DND-41 (cell line): ENCODE measurements at regions not wholly inside any gene's neighbourhood (a gene's known extent, or its start where the extent isn't known, plus 50 kb on each side); places are given as distances from the start of the nearest gene placed in this dataset.

Source experiments
- ATAC-seq: fragments of 200-7000 bp; cut with Tn5 transposase; 3 replicates; pipeline ENCODE4 v1.9.1; 2021; ENCODE audit warnings: low read depth; ENCODE audit not compliant: insufficient read depth
- DNase-seq: peaks from one replicate; pipeline ENCODE4 v3.0.0-alpha.2; 2020
- H2AFZ ChIP-seq: 2 replicates; pipeline ENCODE4 v1.6.0; 2012; ENCODE audit warnings: low read depth, low read length
- H3K27ac ChIP-seq: 2 replicates; pipeline ENCODE4 v1.5.1; 2012; ENCODE audit warnings: low read length, inconsistent platforms
- H3K27me3 ChIP-seq: fragments of 200-600 bp; sonication (generic); 2 replicates; pipeline ENCODE4 v1.6.0; 2012; ENCODE audit warnings: low read length, mild to moderate bottlenecking, inconsistent platforms; ENCODE audit not compliant: insufficient read depth, poor library complexity
- H3K36me3 ChIP-seq: 2 replicates; pipeline ENCODE4 v1.5.1; 2012; ENCODE audit warnings: low read length, inconsistent platforms; ENCODE audit not compliant: insufficient read depth
- H3K4me1 ChIP-seq: 2 replicates; pipeline ENCODE4 v1.5.1; 2012; ENCODE audit warnings: mild to moderate bottlenecking, low read length; ENCODE audit not compliant: insufficient read depth
- H3K4me2 ChIP-seq: 2 replicates; pipeline ENCODE4 v1.6.0; 2012; ENCODE audit warnings: mild to moderate bottlenecking, moderate library complexity, low read length, inconsistent platforms; ENCODE audit not compliant: insufficient read depth
- H3K4me3 ChIP-seq, 2 experiments: fragments of 200-600 bp in 1 of 2; shearing (Covaris generic) in 1 of 2; 2 replicates each; pipeline ENCODE4 v1.5.1; 2012 to 2016; ENCODE audit warnings: inconsistent platforms in 2 of 2, low read length in 2 of 2, mild to moderate bottlenecking in 2 of 2, low read depth in 1 of 2, moderate library complexity in 1 of 2
- H3K79me2 ChIP-seq: 2 replicates; pipeline ENCODE4 v1.6.0; 2012; ENCODE audit warnings: low read length, inconsistent platforms; ENCODE audit not compliant: insufficient read depth
- H3K9ac ChIP-seq: 2 replicates; pipeline ENCODE4 v1.6.0; 2012; ENCODE audit warnings: low read depth, mild to moderate bottlenecking, inconsistent platforms, low read length, moderate library complexity
- H3K9me3 ChIP-seq: 2 replicates; pipeline ENCODE4 v1.5.1; 2012; ENCODE audit warnings: low read length, moderate library complexity, mild to moderate bottlenecking, inconsistent platforms; ENCODE audit not compliant: insufficient read depth, severe bottlenecking
- H4K20me1 ChIP-seq: 2 replicates; pipeline ENCODE4 v1.6.0; 2012; ENCODE audit warnings: low read length; ENCODE audit not compliant: insufficient read depth
- EZH2 ChIP-seq: IDR thresholded peaks from 3 replicates; pipeline ENCODE4 v1.6.1; 2012; ENCODE audit warnings: borderline replicate concordance, low read depth, mild to moderate bottlenecking, moderate library complexity, low read length, inconsistent platforms; ENCODE audit not compliant: severe bottlenecking
- TF ChIP-seq, protein P1 (sequence below): IDR thresholded peaks from 2 replicates; pipeline ENCODE4 v1.5.1; 2012; ENCODE audit warnings: borderline replicate concordance, low read length, moderate library complexity, mild to moderate bottlenecking; ENCODE audit not compliant: poor library complexity, severe bottlenecking; ENCODE audit errors: extremely low read depth

DNA sequence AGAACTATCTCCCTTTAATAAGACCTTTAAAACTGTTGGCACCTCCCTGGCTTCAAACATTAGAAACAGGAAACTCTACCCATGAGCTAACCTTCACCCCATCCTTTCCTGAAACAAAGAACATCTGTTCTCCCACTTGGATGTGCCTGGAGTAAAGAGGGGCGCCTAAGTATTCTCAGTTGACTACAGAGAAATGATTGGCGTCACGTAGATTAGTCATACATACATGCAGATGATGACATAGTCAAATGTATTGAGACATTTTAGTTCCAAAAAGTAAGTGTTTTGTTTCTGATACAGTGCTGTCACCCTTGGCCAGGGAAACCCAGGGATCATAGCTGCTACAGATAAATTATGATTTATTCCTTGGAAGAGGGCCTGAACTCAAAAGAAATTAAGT, 260.0 kb upstream of the PLEKHG7 start:
- H3K27ac ChIP-seq, result peak overlapping the region; percentile 35; the same call in 1 of the 2 replicates
- H4K20me1 ChIP-seq, result no peaks in the 10 kb centered on the region
- H3K4me2 ChIP-seq, result no peak overlapping the region
- no peaks in the 10 kb centered on the region for H3K9me3 ChIP-seq
- no peak for TF ChIP-seq EZH2
- TF ChIP-seq, protein P1, sequence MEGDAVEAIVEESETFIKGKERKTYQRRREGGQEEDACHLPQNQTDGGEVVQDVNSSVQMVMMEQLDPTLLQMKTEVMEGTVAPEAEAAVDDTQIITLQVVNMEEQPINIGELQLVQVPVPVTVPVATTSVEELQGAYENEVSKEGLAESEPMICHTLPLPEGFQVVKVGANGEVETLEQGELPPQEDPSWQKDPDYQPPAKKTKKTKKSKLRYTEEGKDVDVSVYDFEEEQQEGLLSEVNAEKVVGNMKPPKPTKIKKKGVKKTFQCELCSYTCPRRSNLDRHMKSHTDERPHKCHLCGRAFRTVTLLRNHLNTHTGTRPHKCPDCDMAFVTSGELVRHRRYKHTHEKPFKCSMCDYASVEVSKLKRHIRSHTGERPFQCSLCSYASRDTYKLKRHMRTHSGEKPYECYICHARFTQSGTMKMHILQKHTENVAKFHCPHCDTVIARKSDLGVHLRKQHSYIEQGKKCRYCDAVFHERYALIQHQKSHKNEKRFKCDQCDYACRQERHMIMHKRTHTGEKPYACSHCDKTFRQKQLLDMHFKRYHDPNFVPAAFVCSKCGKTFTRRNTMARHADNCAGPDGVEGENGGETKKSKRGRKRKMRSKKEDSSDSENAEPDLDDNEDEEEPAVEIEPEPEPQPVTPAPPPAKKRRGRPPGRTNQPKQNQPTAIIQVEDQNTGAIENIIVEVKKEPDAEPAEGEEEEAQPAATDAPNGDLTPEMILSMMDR, result no peak
- H3K4me1 ChIP-seq, result peaks cover 44% of the 10 kb centered on the region
- H3K36me3 ChIP-seq, result no peaks in the 10 kb centered on the region
- no peak overlapping the region; the same call in 1 of the 2 replicates for H2AFZ ChIP-seq
- H3K79me2 ChIP-seq, result no peaks in the 10 kb centered on the region
- ATAC-seq (0 out of 3 replicates have a peak, but pooled peaks have one; percentile 18), DNase-seq (peak; percentile 19)
- H3K4me3 ChIP-seq, result no peak overlapping the region
- H3K9ac ChIP-seq, result no peak overlapping the region
- no peaks in the 10 kb centered on the region for H3K27me3 ChIP-seq

DNA sequence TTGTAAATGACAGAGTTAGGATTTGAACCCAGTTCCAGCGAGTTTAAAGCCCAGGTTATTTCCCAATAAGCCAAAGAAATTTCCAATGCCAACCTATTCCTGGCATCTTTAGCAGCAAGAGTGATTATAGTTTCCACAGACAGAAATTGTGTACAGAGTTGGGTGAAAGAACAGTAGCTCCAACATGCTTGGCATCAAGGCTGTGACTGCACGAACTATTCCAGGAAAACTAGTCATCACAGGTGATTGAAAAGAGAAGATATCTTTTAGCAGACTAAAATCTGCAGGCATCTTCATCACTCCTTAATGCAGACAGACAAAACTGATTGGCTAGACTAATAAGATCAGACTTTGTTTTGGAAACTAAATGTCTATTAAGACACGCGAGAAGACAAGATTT, 262.7 kb upstream of the PLEKHG7 start:
- Histone ChIP-seq H3K79me2 (no peaks in the 10 kb centered on the region), H3K27me3 (no peaks in the 10 kb centered on the region), H3K4me1 (peaks cover 18% of the 10 kb centered on the region), H3K9me3 (no peaks in the 10 kb centered on the region), H4K20me1 (no peaks in the 10 kb centered on the region), H2AFZ (no peak overlapping the region), H3K36me3 (no peaks in the 10 kb centered on the region), H3K27ac (no peak overlapping the region), H3K4me3 (no peak overlapping the region), H3K4me2 (no peak overlapping the region), H3K9ac (no peak overlapping the region)
- no peak for TF ChIP-seq EZH2
- TF ChIP-seq, protein P1, result no peak
- no peak for DNase-seq
- no peak for ATAC-seq

DNA sequence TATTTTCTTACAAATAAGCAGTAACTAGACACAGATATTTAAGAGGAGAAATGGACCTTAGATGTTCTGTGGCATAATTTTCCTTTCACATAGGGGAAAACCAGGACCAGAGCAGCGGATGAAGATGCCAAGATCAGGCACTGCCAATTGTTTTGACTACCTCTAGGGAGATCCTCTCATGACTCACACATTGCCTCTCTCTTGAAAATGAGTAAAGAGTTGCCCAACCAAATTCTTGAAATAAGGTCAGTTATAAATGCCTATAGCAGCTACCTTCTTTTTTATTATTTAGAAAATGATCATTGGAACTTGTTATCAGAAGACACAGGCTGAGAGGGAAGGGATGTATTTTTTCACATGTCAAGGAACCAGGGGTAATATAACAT, 263.4 kb upstream of the PLEKHG7 start:
- H3K79me2 ChIP-seq, result no peaks in the 10 kb centered on the region
- ATAC-seq (no peak), DNase-seq (no peak)
- H3K27ac ChIP-seq, result no peak overlapping the region
- H3K9me3 ChIP-seq, result no peaks in the 10 kb centered on the region
- TF ChIP-seq EZH2, result no peak
- TF ChIP-seq, protein P1, result no peak
- H3K36me3 ChIP-seq, result no peaks in the 10 kb centered on the region
- H2AFZ ChIP-seq, result no peak overlapping the region
- peaks cover 11% of the 10 kb centered on the region for H3K4me1 ChIP-seq
- no peaks in the 10 kb centered on the region for H3K27me3 ChIP-seq
- H3K4me2 ChIP-seq, result no peak overlapping the region
- H3K4me3 ChIP-seq, result no peak overlapping the region
- H3K9ac ChIP-seq, result no peak overlapping the region
- no peaks in the 10 kb centered on the region for H4K20me1 ChIP-seq
